ENCODE measurements at regions not wholly inside any gene's neighbourhood (a gene's known extent, or its start where the extent isn't known, plus 50 kb on each side); places are given as distances from the start of the nearest gene placed in this dataset.
"Not testable (repeated sequence)": the region's sequence is repeated elsewhere in the genome, so short reads cannot be mapped to it uniquely, and the experiment has no call there.

DNA sequence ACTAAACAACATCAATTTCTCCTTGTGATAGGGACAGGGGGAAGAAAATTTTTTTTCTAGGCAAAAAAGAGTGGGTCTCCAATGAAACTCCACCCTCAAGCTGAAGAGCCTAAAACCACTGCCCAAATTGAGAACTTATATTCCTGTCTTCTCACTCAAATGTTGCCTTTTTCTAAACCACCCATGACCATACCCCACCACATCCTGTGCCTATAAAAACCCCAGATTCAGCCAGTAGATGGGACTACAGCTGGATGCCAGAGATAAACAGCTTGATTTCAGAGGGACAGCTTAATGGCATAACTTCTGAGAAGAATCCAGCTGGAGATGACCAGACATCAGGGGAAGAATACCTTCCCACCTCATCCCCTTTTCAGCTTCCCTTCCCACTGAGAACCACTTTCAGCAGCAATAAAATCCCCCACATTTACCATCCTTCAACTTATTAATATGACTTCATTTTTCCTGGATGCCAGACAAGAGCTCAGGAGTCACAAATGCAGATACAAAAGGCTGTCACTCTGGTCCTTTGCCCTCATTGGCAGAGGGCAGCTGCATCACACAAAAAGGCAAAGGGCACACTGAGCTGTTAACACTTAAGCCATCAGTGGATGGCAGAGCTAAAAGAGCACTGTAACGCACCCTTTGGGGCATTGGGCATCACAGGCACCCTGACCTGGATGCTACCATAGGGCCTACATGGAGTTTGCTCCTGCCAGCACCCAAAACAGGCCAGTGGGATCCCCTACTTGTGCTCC, 972.5 kb upstream of the CTNND2 start:
- no peak for DNase-seq

DNA sequence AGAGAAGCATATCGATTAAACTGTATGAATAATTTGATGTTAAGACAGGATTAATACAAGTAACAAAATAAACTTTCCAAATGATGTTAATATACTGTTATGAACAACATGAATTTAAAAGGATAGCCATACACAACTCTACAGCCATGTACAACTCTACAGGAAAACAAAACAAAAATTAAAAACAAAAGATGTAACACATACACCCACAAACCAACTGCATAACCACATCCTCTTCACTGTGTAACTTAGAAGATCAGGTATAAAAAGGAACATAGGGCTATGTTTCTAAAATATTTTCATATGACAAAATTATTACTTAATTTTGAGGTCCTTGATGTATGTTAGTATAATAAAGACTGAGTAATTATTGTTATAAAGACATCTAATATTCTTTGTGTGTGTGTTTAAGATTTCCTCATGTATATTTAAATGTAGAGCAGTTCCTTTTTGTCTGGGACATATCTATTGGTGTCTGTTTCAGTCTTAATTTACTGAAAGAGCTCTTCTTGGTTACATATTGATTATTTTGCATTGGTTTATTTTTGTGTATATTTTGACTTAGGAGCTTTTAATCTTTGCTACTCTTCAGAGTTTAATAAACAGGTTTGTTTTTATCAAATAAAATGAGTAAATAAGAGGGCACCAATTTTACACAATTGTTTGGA, 966.8 kb upstream of the CTNND2 start:
- no peak for DNase-seq

DNA sequence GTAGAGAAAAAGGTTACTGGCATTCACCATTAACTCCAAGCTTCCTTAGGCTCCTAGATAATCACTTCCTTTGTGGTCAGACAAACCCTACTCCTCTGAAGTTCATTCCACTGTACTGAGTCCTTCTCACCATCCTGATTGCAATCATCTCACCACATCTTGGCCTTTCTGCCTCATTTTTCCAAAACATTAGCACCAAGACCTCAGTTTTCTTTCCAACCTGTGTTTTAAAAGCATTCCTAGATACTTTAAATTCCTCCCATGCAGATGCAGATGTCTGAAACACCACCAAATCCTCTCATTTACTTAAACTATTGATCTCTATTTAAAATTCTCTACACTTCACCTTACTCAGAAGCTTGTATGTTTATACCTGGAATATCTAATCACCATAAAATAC, 961.3 kb upstream of the CTNND2 start:
- DNase-seq, result no peak

DNA sequence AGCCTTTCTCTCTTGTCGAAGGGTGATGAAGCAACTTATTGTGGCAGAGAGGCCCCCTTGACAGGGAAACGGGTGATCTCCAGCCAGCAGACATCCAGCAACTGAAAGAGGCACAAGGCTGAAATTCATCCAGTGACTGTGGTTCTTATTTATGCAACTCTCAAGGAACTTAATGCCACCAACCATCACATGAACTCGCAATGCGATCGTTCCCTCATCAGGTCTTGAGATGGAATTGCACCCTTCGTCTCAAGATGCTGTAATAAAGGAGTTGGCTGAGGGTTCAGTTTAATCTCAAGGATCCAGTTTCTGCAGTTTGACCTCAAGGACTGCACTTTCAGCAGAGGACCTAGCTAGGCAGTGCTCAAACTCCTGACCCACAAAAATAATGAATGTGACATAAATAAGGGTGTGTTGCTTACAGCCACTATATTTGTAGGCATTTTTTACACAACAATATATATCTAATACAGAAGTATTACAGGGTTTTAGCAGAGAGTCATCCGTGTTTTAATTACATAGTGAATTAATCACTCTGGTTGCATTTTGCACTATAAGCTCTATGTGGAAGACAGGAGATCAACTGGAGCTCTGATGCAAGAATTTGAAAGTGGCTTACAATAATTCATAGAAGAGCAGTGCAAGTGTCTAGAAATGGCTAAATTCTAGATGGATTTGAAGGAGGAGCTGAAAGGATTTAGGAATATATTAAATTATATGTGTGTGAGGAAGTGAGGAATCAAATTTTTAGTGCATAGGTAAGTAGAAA, 957.8 kb upstream of the CTNND2 start:
- no peak for DNase-seq

DNA sequence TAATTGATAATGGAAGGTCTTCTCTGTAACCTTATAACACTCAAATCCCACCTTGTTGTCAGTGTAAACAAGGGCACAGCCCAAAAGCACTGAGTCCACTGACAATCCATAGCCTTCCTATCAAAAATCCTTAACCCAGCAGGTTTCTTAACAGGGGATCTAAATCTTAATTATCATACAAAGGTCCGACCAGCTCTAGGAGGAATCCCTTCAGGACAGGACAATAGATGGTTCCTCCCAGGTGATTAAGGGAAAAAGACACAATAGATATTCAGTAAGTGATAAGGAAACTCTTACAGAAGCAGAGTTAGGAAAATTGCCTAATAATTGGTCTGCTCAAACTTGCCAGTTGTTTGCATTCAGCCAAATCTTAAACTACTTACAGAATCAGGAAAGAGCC, 951.9 kb upstream of the CTNND2 start:
- not testable (repeated sequence) for DNase-seq

DNA sequence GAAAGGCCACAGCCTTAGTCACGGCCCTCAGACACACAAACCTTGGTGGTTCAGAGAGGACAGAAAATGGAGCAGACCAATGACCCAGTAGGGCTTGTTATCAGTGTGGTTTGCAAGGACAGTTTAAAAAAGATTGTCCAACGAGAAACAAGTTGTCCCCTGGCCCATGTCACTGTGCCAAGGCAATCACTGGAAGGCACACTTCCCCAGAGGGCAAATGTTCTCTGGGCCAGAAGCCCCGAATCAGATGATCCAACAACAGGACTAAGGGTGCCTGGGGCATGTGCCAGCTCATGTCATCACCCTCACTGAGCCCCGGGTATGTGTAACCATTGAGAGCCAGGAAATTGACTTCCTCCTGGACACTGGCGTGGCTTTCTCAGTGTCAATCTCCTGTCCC, 950.1 kb upstream of the CTNND2 start:
- DNase-seq, result no peak

DNA sequence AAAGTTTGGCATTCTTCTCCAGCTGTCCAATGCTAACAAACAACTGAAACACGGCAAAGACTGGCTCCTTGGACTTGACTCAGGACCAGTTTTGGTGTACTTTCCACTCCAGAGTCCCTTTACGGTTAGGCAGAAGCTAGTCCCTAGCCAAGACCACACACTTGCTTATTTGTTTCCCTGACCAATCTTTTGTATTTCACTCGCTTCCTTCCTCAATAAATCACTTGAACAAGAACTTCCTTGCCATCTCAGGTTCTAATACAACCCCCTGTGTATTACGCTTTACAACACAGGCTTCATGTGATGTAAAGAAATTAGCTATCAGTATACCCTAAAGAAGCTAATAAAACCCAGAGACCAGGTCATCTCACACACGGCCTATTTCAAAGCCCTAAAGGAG, 947.5 kb upstream of the CTNND2 start:
- DNase-seq, result no peak

DNA sequence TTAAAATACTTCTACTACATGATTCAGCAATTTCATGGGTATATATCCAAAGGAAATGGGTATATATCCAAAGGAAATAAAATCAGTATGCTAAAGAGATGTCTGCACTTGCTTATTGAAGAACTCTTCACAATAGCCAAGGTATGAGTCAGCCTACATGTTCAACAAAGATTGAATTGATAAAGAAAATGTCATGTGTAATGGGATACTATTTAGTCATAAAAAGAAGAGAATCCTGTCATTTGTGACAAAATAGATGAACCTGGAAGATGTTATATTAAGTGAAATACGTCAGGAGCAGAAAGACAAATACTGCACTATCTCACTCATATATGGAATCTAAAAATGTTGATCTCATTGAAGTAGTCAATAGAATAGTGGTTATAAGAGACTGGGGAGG, 944.5 kb upstream of the CTNND2 start:
- no peak for DNase-seq

DNA sequence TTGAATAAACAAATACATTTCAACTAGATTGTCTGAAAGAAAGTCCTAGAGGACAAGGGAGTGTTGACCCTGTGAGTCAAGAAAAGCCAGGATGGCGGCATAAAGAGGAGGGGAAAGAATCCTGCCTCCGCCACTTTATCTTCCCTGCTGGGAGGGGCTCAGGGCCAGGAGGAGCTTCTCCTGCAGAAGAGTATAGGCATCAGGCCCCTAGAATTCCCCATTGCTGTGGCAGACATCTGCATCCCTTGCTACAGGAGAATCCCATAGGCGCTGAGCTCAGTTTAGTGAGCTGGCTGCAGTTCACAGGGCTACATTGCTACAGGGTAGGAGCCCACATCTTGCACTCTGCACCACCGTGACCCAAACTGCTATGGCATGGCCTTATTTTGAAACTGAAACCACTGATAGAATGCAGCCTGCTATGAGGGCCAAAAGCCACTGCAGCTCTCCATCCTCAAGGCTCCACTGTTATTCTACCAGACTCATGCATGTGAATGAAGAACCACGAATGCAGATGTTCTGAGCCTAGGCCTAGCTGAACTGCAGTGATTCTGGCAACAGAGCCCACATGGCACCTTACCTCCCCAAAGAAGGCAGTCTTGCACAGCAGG, 941.4 kb upstream of the CTNND2 start:
- no peak for DNase-seq

DNA sequence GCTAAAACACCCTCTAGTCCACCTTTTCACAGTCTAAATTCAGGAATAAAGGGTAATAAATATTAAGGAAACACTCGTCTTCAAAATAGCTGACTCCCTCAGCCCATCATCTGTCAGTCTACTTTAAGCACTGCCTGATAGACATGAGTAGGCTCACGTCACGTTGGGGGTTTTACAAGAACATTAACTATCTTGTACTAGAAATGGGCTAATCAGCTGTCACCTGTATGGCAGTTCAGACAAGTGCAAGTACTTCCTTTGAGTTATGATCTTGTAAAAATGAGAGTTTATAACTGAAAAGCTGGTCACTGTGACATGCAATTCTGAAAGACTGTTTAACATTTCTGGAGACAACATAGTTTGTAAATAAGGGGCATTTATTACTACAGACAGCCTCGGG, 936.7 kb upstream of the CTNND2 start:
- no peak for DNase-seq

DNA sequence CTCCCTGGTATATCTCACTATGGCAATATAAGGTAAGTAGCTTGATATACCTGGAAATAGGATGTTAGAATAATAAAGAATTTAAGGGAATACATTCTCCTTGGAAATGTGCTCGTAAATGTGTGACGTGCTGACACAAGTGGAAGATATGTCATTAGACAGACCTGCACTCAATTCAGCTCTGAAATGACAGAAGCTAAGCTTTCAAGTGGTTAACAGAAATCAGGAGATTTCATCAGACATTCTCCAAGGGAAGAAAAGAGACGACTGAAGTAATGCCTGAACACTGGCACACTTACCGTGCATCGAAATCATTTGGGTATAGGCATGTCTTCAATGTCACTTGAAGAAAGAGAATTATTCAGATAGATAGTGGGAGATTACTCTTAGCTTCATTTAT, 933.3 kb upstream of the CTNND2 start:
- no peak for DNase-seq

DNA sequence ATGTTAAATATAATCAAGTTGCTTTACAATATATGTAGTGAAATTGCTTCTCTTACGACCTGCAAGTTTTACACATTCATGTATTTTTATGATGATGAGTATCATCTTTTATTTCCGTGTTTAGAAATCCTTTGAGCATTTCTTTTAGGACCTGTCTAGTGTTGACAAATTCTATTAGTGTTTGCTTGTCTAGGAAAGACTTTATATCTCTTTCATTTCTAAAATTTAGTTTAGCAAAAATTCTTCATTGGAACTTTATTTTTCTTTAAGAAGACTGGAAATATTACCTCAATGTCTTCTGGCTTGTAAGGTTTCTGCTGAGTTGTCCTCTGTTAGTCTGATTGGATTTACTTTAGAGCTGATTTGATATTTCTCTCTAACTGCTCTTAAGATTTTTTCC, 920.9 kb upstream of the CTNND2 start:
- DNase-seq, result no peak

DNA sequence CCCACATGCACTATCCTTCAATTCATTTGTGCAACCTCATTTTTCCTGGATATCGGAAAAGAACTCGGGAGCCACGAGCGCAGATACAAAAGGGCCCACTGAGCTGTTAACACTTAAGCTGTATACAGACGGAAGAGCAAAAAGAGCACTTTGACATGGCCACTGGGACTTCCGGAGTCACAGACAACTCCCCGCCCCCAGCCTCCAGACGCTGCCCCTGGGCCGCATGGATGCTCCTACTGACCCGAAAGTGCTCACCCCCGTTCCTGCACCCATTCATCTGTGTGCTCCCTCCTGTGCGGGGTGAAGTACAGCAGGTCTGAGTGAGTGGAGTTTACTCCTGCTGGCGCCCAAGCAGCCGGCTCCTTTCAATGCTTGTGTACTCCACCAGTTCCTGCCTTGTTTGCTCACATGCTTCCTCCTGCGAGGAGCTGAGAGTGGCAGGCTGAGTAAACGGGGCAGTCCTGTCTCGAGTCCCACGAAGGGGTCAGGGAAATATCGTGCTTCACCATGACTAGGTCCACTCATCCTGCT, 901.0 kb upstream of the CTNND2 start:
- DNase-seq, result no peak

DNA sequence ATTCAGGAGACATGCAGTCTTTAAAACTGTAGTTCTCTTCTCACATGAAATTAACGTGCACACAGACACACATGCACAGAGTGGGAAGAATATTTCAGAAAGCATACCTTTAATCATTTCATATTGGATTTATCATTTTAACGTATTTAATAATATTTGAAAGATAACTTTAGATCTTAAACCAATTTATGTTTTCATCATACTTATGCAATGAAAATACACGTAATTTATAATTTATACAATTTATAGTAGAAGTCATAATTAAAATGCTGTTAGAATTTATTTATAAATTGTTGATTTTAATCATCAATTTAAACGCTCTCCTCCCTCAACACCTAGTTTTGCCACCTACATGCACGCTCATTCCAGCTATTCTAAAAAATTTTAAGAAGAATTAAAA, 894.9 kb upstream of the CTNND2 start:
- no peak for DNase-seq

DNA sequence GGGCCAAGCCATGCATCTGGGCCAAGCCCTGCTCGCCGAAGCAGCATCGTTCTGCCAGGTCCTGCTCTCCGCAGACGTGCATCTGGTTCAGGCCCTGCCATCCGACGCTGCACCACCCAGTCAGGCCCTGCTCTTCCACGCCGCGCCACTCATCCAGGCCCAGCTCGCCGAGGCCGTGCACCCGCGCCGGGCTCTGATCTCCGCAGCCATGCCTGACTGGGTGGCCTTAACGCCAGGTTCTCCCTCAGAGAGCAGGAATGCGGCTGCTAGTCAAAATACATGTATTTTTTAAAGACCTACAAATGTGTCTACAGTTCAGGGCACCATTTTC, 891.1 kb upstream of the CTNND2 start:
- DNase-seq, result no peak

DNA sequence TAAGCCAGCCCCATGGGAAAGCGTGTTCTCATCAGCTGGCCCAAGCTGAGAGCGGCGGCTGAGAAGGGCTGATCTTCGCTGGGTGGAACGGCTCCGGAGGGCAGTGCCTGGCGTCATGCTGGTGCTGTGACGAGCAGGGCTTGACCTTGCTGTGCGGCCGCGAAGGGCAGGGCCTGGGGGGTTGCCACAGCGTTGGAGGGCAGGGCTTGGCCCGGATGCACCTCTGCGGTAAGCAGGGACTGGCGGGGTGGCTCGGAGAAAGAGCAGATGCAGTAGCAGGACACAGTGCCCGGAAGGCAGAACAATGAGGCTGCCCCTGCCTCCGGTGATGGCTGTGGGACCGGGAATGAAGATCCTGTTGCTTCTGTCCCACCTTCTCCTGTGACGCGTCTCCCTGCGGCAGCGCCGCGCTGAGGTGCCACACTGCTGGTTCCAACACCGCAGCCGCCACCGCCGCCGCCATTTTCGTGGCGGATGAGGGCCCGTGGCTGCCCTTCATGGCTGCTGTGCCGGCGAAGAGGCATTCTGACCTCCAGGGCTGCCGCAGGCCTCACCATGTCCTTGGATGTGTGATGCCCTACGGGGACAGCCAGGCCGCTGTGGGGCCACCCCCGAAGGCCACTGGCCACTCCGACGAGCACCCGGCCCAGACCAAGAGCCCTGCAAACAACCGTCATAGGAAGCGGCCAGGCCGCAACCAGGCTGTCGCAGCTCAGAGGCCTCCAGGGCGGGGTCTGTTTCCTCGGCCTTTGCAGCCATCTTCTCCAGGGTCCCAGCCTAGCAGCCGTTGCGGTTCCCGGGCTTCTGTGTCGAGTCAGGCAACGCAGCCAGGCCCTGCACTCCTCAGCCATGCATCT, 890.5 kb upstream of the CTNND2 start:
- DNase-seq, result no peak

DNA sequence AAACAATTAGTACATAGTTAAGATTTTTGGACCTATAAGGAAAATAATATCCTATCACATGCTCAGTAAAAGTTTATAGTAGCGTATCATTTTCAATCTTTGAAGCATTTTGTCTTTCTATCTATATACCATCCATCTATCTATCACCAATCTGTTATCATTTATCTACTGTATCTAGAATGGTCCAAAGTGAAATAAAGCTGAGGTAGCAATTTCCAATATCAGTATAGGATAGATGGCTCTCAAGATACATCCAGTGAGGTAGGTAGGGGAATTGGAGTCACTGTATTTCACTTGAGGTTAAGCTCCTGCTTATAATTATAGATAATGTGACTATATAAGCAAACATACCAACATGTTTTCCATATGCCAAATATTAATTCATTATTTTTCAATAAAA, 889.1 kb upstream of the CTNND2 start:
- DNase-seq, result no peak

DNA sequence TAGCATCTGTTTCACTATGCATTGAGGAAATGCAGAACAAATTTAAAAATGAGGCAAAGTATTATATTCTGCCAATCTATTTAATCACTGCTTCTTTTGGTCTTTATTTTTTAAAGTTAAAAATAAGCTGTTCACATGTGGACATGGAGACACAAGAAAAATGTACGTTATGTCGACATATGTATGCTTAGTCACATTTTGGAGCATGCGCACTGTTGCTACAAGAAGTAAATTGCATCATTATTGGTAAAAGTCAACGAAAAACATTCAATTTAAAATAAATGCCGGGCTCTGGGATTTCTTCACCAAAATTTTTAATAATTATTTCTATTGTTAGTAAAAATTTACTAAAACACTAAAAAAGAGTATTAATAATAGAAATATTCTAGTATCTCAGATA, 876.3 kb upstream of the CTNND2 start:
- DNase-seq, result no peak

DNA sequence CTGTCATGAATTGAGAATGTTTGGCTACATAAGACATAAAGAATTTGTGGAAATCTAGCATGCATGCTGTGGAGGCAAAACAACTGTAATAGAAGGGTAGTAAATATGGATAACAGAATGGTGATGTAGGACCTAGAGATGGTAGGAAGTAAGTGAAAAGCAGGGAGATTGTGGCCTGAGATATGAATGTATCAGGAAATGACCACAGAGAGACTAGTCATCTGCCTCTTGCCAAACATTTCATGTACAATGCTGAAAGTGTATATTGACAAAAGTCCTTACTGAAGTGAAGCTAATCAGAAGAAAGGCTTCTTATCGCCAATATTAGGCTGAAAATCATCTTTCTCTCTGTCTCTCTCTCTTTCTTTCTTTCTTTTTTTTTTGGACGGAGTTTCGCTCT, 873.1 kb upstream of the CTNND2 start:
- no peak for DNase-seq

DNA sequence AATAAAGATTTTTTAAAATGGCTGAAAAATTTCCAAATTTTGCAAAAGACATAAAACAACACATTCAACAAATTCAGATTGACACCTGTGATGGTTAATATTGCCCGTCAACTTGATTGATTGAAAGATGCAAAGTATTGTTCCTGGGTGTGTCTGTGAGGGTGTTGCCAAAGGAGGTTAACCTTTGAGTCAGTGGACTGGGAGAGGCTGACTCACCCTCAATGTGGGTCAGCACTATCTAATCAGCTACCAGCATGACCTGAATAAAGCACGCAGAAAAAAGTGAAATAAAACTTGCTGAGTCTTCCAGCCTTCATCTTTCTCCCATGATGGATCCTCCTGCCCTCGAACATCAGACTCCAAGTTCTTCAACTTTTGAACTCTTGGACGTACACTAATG, 868.0 kb upstream of the CTNND2 start:
- no peak for DNase-seq

DNA sequence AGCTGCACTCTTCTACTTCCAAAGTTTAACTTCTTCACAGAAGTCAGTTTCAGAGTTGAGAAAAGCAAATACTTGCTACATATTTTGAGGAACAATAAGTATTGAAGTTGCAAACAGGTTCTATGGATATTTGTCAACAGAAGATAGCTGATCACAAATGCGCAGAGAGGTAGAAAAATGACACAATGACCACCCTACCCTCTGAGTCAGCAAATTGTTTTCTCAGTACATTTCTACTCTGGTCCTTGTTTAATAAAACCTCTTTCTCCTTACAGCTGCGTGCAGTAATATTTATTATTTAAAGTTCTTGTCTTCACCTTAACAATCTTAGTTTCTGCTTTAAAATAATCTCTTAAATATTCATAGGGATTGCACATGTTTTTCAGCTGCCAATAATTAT, 855.1 kb upstream of the CTNND2 start:
- DNase-seq, result no peak

DNA sequence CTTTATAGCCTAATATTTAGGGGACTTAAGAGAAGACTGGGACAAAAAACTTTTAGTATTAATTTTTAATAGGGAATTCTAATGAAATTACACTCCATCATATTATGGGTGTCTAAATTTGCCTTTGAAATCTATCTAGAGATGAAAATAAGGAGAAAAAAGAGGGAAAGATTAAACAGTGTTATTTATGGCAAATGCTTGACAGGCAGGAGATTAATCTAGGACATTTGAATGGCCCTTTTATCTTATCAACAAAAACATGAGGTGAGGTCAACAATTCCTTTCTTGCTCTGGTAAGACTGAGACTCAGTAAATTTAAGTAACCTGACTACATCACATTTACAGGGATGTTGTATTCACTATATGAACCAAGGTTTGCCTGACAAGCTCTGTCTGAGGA, 852.8 kb upstream of the CTNND2 start:
- DNase-seq, result no peak

Measured in renal pelvis (tissue), 1 donor.